IMR-90 (cell line): ENCODE measurements at regions not wholly inside any gene's neighbourhood (a gene's known extent, or its start where the extent isn't known, plus 50 kb on each side); places are given as distances from the start of the nearest gene placed in this dataset.

Experiments used
- ATAC-seq: fragments of 200-7000 bp; cut with Tn5 transposase; 2 replicates; pipeline ENCODE4 v1.9.1; 2020; ENCODE audit warnings: low read depth, mild to moderate bottlenecking, moderate library complexity
- BruUV-seq: library from RNA; stranded (reverse); fragments of 400-500 nt; replicated peaks from 2 replicates; lab custom pipeline; 2021; lab: Mats Ljungman, UMichigan
- CTCF ChIA-PET: fragments of 300-600 bp; formaldehyde crosslinking; extraction: SDS; loops from one replicate; lab custom pipeline; 2021; ENCODE audit warnings: antibody characterized with exemption; lab: Yijun Ruan, JAX
- POLR2A ChIA-PET: fragments of 300-600 bp; sonication (Branson Sonifier 250); formaldehyde crosslinking; loops from one replicate; lab custom pipeline; 2022; ENCODE audit warnings: antibody characterized with exemption; ENCODE audit not compliant: unreplicated experiment; lab: Charles Lee
- DNase-seq: peaks from one replicate; pipeline ENCODE4 v3.0.0; 2013
- H2AFZ ChIP-seq: replicated peaks from 2 replicates; pipeline ENCODE3; 2013; ENCODE audit warnings: low read length, mild to moderate bottlenecking; ENCODE audit not compliant: poor library complexity
- H2AK5ac ChIP-seq: 2 replicates; pipeline ENCODE4 v1.6.1; 2013; ENCODE audit warnings: low read depth, low read length, inconsistent platforms
- H2AK9ac ChIP-seq: replicated peaks from 2 replicates; pipeline ENCODE3; 2013; ENCODE audit warnings: mild to moderate bottlenecking, low read depth, low read length, moderate library complexity; ENCODE audit not compliant: poor library complexity
- H2BK120ac ChIP-seq: 2 replicates; pipeline ENCODE4 v1.6.1; 2013; ENCODE audit warnings: low read depth, low read length, inconsistent platforms
- H2BK15ac ChIP-seq: 3 replicates; pipeline ENCODE4 v1.6.1; 2013; ENCODE audit warnings: low read depth, low read length, inconsistent platforms
- H2BK20ac ChIP-seq: 2 replicates; pipeline ENCODE4 v1.6.1; 2013; ENCODE audit warnings: low read depth, mild to moderate bottlenecking, inconsistent platforms, low read length, moderate library complexity
- H2BK5ac ChIP-seq: 2 replicates; pipeline ENCODE4 v1.6.1; 2013; ENCODE audit warnings: mild to moderate bottlenecking, low read depth, low read length, inconsistent platforms; ENCODE audit not compliant: poor library complexity, severe bottlenecking
- H3K14ac ChIP-seq: replicated peaks from 2 replicates; pipeline ENCODE4 v1.6.1; 2013; ENCODE audit warnings: low read depth, low read length, inconsistent platforms
- H3K18ac ChIP-seq: 2 replicates; pipeline ENCODE4 v1.6.1; 2013; ENCODE audit warnings: low read depth, low read length, control low read depth
- H3K23ac ChIP-seq: 2 replicates; pipeline ENCODE4 v1.6.1; 2013; ENCODE audit warnings: low read depth, low read length, inconsistent platforms
- H3K27ac ChIP-seq: 2 replicates; pipeline ENCODE4 v1.5.1; 2013; ENCODE audit warnings: mild to moderate bottlenecking, control low read depth, low read length; ENCODE audit not compliant: insufficient read depth
- H3K27me3 ChIP-seq: 2 replicates; pipeline ENCODE4 v1.6.1; 2013; ENCODE audit warnings: low read length; ENCODE audit not compliant: control insufficient read depth, insufficient read depth
- H3K36me3 ChIP-seq: 2 replicates; pipeline ENCODE4 v1.6.1; 2013; ENCODE audit warnings: low read length, mixed read lengths; ENCODE audit not compliant: control insufficient read depth, insufficient read depth
- H3K4ac ChIP-seq: 2 replicates; pipeline ENCODE4 v1.6.1; 2013; ENCODE audit warnings: low read depth, low read length, inconsistent platforms
- H3K4me1 ChIP-seq: 2 replicates; pipeline ENCODE4 v1.6.1; 2013; ENCODE audit warnings: low read length, mixed read lengths; ENCODE audit not compliant: control insufficient read depth, insufficient read depth
- H3K4me2 ChIP-seq: 2 replicates; pipeline ENCODE4 v1.6.1; 2013; ENCODE audit warnings: low read depth, mild to moderate bottlenecking, control low read depth, low read length, moderate library complexity
- H3K4me3 ChIP-seq: 2 replicates; pipeline ENCODE4 v1.5.1; 2013; ENCODE audit warnings: low read depth, mild to moderate bottlenecking, control low read depth, low read length, moderate library complexity; ENCODE audit not compliant: insufficient read depth
- H3K56ac ChIP-seq: 2 replicates; pipeline ENCODE4 v1.6.1; 2013; ENCODE audit warnings: low read length, inconsistent platforms; ENCODE audit not compliant: insufficient read depth; ENCODE audit errors: extremely low read depth
- H3K79me1 ChIP-seq, 2 experiments: 2 replicates each; pipeline ENCODE4 v1.6.1; 2013; ENCODE audit warnings: low read length in 2 of 2, inconsistent platforms in 1 of 2, low read depth in 1 of 2
- H3K9ac ChIP-seq: 2 replicates; pipeline ENCODE4 v1.6.1; 2013; ENCODE audit warnings: low read depth, low read length, control low read depth
- H3K9me1 ChIP-seq: 2 replicates; pipeline ENCODE4 v1.6.1; 2013; ENCODE audit warnings: low read length, inconsistent platforms; ENCODE audit not compliant: insufficient read depth
- H3K9me3 ChIP-seq: 2 replicates; pipeline ENCODE4 v1.6.1; 2013; ENCODE audit warnings: low read length; ENCODE audit not compliant: control insufficient read depth, insufficient read depth
- H4K20me1 ChIP-seq: 2 replicates; pipeline ENCODE4 v1.6.1; 2013; ENCODE audit warnings: low read length, inconsistent platforms; ENCODE audit not compliant: insufficient read depth
- H4K5ac ChIP-seq: 2 replicates; pipeline ENCODE4 v1.6.1; 2013; ENCODE audit warnings: mild to moderate bottlenecking, low read depth, low read length, control low read depth
- H4K8ac ChIP-seq, 2 experiments: 2 replicates each; pipeline ENCODE4 v1.6.1; 2013; ENCODE audit warnings: low read depth in 2 of 2, low read length in 2 of 2, control low read depth in 1 of 2, inconsistent platforms in 1 of 2
- H4K91ac ChIP-seq: 2 replicates; pipeline ENCODE4 v1.6.1; 2013; ENCODE audit warnings: low read depth, low read length, inconsistent platforms; ENCODE audit not compliant: insufficient read depth
- BHLHE40 ChIP-seq: fragments of 150-350 bp; IDR thresholded peaks from 2 replicates; pipeline ENCODE4 v1.6.1; 2016; ENCODE audit warnings: mild to moderate bottlenecking, low read depth, low read length
- CEBPB ChIP-seq: IDR thresholded peaks from 2 replicates; pipeline ENCODE4 v1.6.1; 2012; ENCODE audit warnings: low read depth, low read length, improper control_type of control experiment
- CHD1 ChIP-seq: IDR thresholded peaks from 2 replicates; pipeline ENCODE4 v1.6.1; 2012; ENCODE audit warnings: low read depth, low read length, improper control_type of control experiment
- FOS ChIP-seq: fragments of 150-350 bp; IDR thresholded peaks from 2 replicates; pipeline ENCODE4 v1.6.1; 2016; ENCODE audit warnings: low read depth, low read length
- MAFK ChIP-seq: IDR thresholded peaks from 2 replicates; pipeline ENCODE4 v1.6.1; 2012; ENCODE audit warnings: low read depth, low read length, improper control_type of control experiment
- MAZ ChIP-seq: IDR thresholded peaks from 2 replicates; pipeline ENCODE4 v1.6.1; 2012; ENCODE audit warnings: low read depth, mild to moderate bottlenecking, low read length, improper control_type of control experiment, moderate library complexity, borderline replicate concordance
- MXI1 ChIP-seq: IDR thresholded peaks from 2 replicates; pipeline ENCODE4 v1.6.1; 2012; ENCODE audit warnings: low read depth, mild to moderate bottlenecking, low read length, moderate library complexity, borderline replicate concordance
- NFE2L2 ChIP-seq: fragments of 150-350 bp; IDR thresholded peaks from 2 replicates; pipeline ENCODE4 v1.6.1; 2016; ENCODE audit warnings: low read depth, mild to moderate bottlenecking, low read length
- POLR2A ChIP-seq: IDR thresholded peaks from 2 replicates; pipeline ENCODE4 v1.6.1; 2012; ENCODE audit warnings: mild to moderate bottlenecking, low read depth, low read length
- RAD21 ChIP-seq: IDR thresholded peaks from 2 replicates; pipeline ENCODE4 v1.6.1; 2012; ENCODE audit warnings: low read length, improper control_type of control experiment
- RCOR1 ChIP-seq: IDR thresholded peaks from 2 replicates; pipeline ENCODE4 v1.6.1; 2012; ENCODE audit warnings: mild to moderate bottlenecking, low read length, improper control_type of control experiment; ENCODE audit not compliant: insufficient replicate concordance
- SMC3 ChIP-seq: fragments of 150-350 bp; IDR thresholded peaks from 2 replicates; pipeline ENCODE4 v1.6.1; 2016; ENCODE audit warnings: low read depth, mild to moderate bottlenecking, antibody characterized with exemption, low read length, moderate library complexity
- whole genome bisulfite sequencing, 2 experiments: methylation state at CpG; one replicate each; pipeline versions ENCODE4 v1.1.5 to v1.1.7; 2013; ENCODE audit warnings: missing lambda C conversion rate in 2 of 2; ENCODE audit not compliant: insufficient read length in 1 of 2; ENCODE audit errors: extremely low coverage in 2 of 2; 5-methylcytosine and 5-hydroxymethylcytosine counted together
- dilution Hi-C: fragments of 300-500 bp; cut with HindIII; formaldehyde crosslinking; loops from one replicate; pipeline ENCODE4 v1.14.3; 2018; ENCODE audit warnings: low sequenced_read_pairs; ENCODE audit not compliant: unreplicated experiment
- in situ Hi-C: fragments of 300-500 bp; cut with MboI; formaldehyde crosslinking; loops from 3 replicates; pipeline ENCODE4 v1.14.3; 2019; ENCODE audit warnings: low sequenced_read_pairs, inconsistent platforms, mixed read lengths
- intact Hi-C: fragments of 100-400 bp; cut with micrococcal nuclease; formaldehyde crosslinking; loops from 2 replicates; pipeline ENCODE4 v1.10.0; 2022
- TF ChIP-seq, protein P1 (sequence below): fragments of 150-350 bp; IDR thresholded peaks from 2 replicates; pipeline ENCODE4 v1.6.1; 2016; ENCODE audit warnings: low read depth, mild to moderate bottlenecking, low read length, moderate library complexity, borderline replicate concordance
- TF ChIP-seq, protein P2 (sequence below): fragments of 150-350 bp; IDR thresholded peaks from 2 replicates; pipeline ENCODE4 v1.6.1; 2017; ENCODE audit warnings: mild to moderate bottlenecking, antibody characterized with exemption, low read length, low read depth
- TF ChIP-seq, protein P3 (sequence below): conservative IDR thresholded peaks from 2 replicates; pipeline ENCODE4 v1.5.1; 2012; ENCODE audit warnings: mild to moderate bottlenecking, low read depth, low read length, improper control_type of control experiment

DNA sequence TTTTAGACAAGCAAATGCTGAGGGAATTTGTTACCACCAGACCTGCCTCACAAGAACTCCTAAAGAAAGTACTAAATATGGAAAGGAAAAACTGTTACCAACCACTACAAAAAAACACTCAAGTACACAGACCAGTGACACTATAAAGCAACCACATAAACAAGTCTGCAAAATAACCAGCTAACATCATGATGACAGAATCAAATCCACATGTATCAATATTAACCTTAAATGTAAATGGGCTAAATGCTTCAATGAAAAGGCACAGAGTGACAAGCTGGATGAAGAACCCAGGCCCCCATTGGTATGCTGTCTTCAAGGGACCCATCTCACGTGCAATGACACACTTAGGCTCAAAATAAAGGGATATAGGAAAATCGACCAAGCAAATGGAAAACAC lies 529.9 kb upstream of the CAMK1G start:
- Histone ChIP-seq H3K36me3 (no peaks in the 10 kb centered on the region), H4K5ac (no peak overlapping the region), H3K27me3 (no peaks in the 10 kb centered on the region), H3K9me1 (no peaks in the 10 kb centered on the region), H3K4me3 (no peak overlapping the region), H4K8ac (no peak overlapping the region), H4K20me1 (no peaks in the 10 kb centered on the region), H2BK20ac (no peak overlapping the region), H3K9ac (no peak overlapping the region), H2AK9ac (no peak overlapping the region), H3K79me1 (no peaks in the 10 kb centered on the region), H3K4me1 (no peaks in the 10 kb centered on the region), H3K18ac (no peak overlapping the region), H2BK5ac (no peak overlapping the region), H3K14ac (no peak overlapping the region), H2BK120ac (no peak overlapping the region), H3K4me2 (no peak overlapping the region), H3K4ac (no peak overlapping the region), H3K9me3 (peaks cover 10% of the 10 kb centered on the region), H2AFZ (no peak overlapping the region), H3K23ac (no peak overlapping the region), H3K27ac (no peak overlapping the region), H2BK15ac (no peak overlapping the region), H4K91ac (no peak overlapping the region), H2AK5ac (no peak overlapping the region), H3K56ac (no peak overlapping the region)
- POLR2A ChIA-PET, result no interaction called here
- DNase-seq (no peak), ATAC-seq (no peak)
- no TSS peak for BruUV-seq
- dilution Hi-C loops, result no loop called here
- CTCF ChIA-PET, result no interaction called here
- WGBS, 2 experiments, result no CpG with 5 or more reads among the region's 2 CpGs
- in situ Hi-C loops, result no loop called here
- intact Hi-C loops, result no loop called here
- TF ChIP-seq FOS (no peak), RAD21 (no peak), BHLHE40 (no peak), POLR2A (no peak), MAFK (no peak), MAZ (no peak), SMC3 (no peak), NFE2L2 (no peak), CHD1 (no peak), MXI1 (no peak), RCOR1 (no peak), CEBPB (no peak)
- TF ChIP-seq, protein P1, sequence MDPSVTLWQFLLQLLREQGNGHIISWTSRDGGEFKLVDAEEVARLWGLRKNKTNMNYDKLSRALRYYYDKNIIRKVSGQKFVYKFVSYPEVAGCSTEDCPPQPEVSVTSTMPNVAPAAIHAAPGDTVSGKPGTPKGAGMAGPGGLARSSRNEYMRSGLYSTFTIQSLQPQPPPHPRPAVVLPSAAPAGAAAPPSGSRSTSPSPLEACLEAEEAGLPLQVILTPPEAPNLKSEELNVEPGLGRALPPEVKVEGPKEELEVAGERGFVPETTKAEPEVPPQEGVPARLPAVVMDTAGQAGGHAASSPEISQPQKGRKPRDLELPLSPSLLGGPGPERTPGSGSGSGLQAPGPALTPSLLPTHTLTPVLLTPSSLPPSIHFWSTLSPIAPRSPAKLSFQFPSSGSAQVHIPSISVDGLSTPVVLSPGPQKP, result no peak
- TF ChIP-seq, protein P2, sequence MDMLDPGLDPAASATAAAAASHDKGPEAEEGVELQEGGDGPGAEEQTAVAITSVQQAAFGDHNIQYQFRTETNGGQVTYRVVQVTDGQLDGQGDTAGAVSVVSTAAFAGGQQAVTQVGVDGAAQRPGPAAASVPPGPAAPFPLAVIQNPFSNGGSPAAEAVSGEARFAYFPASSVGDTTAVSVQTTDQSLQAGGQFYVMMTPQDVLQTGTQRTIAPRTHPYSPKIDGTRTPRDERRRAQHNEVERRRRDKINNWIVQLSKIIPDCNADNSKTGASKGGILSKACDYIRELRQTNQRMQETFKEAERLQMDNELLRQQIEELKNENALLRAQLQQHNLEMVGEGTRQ, result no peak
- TF ChIP-seq, protein P3, sequence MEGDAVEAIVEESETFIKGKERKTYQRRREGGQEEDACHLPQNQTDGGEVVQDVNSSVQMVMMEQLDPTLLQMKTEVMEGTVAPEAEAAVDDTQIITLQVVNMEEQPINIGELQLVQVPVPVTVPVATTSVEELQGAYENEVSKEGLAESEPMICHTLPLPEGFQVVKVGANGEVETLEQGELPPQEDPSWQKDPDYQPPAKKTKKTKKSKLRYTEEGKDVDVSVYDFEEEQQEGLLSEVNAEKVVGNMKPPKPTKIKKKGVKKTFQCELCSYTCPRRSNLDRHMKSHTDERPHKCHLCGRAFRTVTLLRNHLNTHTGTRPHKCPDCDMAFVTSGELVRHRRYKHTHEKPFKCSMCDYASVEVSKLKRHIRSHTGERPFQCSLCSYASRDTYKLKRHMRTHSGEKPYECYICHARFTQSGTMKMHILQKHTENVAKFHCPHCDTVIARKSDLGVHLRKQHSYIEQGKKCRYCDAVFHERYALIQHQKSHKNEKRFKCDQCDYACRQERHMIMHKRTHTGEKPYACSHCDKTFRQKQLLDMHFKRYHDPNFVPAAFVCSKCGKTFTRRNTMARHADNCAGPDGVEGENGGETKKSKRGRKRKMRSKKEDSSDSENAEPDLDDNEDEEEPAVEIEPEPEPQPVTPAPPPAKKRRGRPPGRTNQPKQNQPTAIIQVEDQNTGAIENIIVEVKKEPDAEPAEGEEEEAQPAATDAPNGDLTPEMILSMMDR, result no peak
